ENCODE measurements at regions not wholly inside any gene's neighbourhood (a gene's known extent, or its start where the extent isn't known, plus 50 kb on each side); places are given as distances from the start of the nearest gene placed in this dataset.

GRCh38 chr2:88868861-88869260, 177.4 kb downstream of the RPIA start (continued):
- no peak for TF ChIP-seq ZBTB11 (CRISPR knock-in tag; IDR thresholded peaks at IDR 0.05)

DNA sequence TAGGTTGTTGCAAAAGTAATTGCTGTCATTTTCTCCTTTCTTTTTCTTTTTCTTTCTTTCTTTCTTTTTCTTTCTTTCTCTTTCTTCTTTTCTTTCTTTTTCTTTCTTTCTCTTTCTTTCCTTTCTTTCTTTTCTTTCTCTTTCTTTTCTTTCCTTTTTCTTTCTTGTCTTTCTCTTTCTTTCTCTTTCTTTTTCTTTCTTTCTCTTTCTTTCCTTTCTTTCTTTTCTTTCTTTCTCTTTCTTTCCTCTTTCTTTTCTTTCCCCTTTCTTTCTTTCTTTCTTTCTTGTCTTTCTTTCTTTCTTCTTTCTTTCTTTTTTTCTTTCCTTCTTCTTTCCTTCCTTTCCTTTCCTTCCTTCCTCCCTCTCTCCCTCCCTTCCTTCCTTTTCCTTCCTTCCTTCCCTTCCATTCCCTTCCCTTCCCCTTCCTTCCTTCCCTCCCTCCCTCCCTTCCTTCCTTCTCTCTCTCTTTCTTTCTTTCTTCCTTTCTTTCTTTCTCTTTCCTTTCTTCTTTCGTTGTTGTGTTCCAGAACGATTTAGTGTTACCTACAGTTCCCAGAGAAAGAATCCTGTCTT, 178.9 kb downstream of the RPIA start:
- no peak for TF ChIP-seq NFXL1 (IDR thresholded peaks at IDR 0.05; ENCODE audit: borderline replicate concordance)
- no peak for TF ChIP-seq SMAD1 (IDR thresholded peaks at IDR 0.05; ENCODE audit: low read depth, partially characterized antibody)
- no peak for TF ChIP-seq BCL11A (IDR thresholded peaks at IDR 0.05; ENCODE audit: low read depth, low read length)
- TF ChIP-seq GABPA (IDR thresholded peaks at IDR 0.05; ENCODE audit: low read depth) = no peak
- TF ChIP-seq MTA3 (IDR thresholded peaks at IDR 0.05; ENCODE audit: borderline replicate concordance, low read length) = no peak
- no peak for TF ChIP-seq RAD21 (IDR thresholded peaks at IDR 0.05; ENCODE audit: insufficient read depth, low read depth, low read length)
- no peak for TF ChIP-seq ELK1 (IDR thresholded peaks at IDR 0.05; ENCODE audit: low read depth, low read length)
- no peak for TF ChIP-seq CHD4 (IDR thresholded peaks at IDR 0.05)
- H4K20me1 ChIP-seq (ENCODE audit: control insufficient read depth, insufficient read depth) = no peaks in the 10 kb centered on the region
- H3K4me3 ChIP-seq = no peak overlapping the region
- ChIA-PET CTCF (interaction anchor here (1.9 kb wide), 1 partner anchor 10 kb away, joined by 5 read pairs; no protein-coding TSS in a partner anchor), SMC1A (ENCODE audit: uncharacterized antibody, unreplicated experiment) (no interaction called here), RAD21 (ENCODE audit: unreplicated experiment) (no interaction called here), POLR2A (no interaction called here)
- intact Hi-C loops (cut with micrococcal nuclease; ENCODE audit: unreplicated experiment) (loop anchor here (10.0 kb wide), 1 partner anchor 84 kb away; no protein-coding TSS in a partner anchor), in situ Hi-C loops (cut with MboI) (no loop called here)
- no peak for FAIRE-seq
- no CpG with 5 or more reads among the region's 2 CpGs for WGBS (ENCODE audit: insufficient coverage, insufficient replicate concordance, low lambda C conversion rate, missing lambda C conversion rate)
- no peak overlapping the region for H3K9ac ChIP-seq (ENCODE audit: control insufficient read depth, insufficient read depth, low read length)
- peaks cover 3% of the 10 kb centered on the region for H3K79me2 ChIP-seq (ENCODE audit: control insufficient read depth, insufficient read depth, low read length)
- BruUV-seq (replicated peaks) = no TSS peak
- no peaks in the 10 kb centered on the region for H3K27me3 ChIP-seq (replicated peaks in 1 of 2; ENCODE audit: control insufficient read depth in 2 of 2, insufficient read depth in 2 of 2, low read length in 1 of 2)
- H3K4me1 ChIP-seq (ENCODE audit: control insufficient read depth, insufficient read depth, low read length) = no peaks in the 10 kb centered on the region; the same call in 1 of the 2 replicates
- ATAC-seq = no peak
- no peaks in the 10 kb centered on the region for H3K9me3 ChIP-seq (replicated peaks; ENCODE audit: control insufficient read depth, insufficient read depth, low read length)
- no peak overlapping the region for H3K4me2 ChIP-seq (ENCODE audit: control insufficient read depth, insufficient read depth)
- no peak for DNase-seq (ENCODE audit: low read depth, low spot score)
- H3K27ac ChIP-seq (ENCODE audit: control insufficient read depth, insufficient read depth) = no peak overlapping the region
- H2AFZ ChIP-seq (ENCODE audit: control insufficient read depth, low read depth, low read length) = no peak overlapping the region
- no peaks in the 10 kb centered on the region for H3K36me3 ChIP-seq (ENCODE audit: control insufficient read depth in 2 of 2, insufficient read depth in 2 of 2, low read length in 1 of 2)
